ENCODE measurements at regions not wholly inside any gene's neighbourhood (a gene's known extent, or its start where the extent isn't known, plus 50 kb on each side); places are given as distances from the start of the nearest gene placed in this dataset.
A peak's percentile ranks its signal among the peaks of the same experiment; 100 is the strongest.

- no peak for DNase-seq
- intact Hi-C loops (cut with DNase I) = no loop called here
Measured at GRCh38 chr10:28949005-28950004, 272.0 kb downstream of the BAMBI start.

DNA sequence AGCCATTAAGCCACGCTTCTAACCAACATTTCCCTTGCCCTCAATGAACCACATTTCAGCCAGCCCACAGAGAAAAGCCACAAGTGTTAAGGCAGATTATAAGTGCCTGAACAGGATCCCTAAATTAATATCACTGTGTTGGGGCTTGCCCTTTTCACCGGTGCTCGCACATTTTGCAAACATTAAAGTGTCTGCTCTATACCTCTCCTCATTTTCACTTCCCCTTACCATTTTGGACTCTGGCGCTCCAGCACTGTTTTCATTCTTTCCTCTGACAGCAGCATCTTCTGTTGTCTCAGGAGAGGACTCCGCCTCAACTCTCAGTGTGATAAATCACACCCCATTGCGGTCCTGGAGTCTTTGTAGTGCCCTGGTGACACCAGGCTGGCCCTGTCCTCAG lies 274.2 kb downstream of the BAMBI start:
- no peak for DNase-seq

GRCh38 chr10:28952523-28952922 lies 275.2 kb downstream of the BAMBI start:
- no peak for DNase-seq
- intact Hi-C loops (cut with DNase I) = no loop called here

More for the DNA sequence above, 274.2 kb downstream of the BAMBI start:
- intact Hi-C loops (cut with DNase I) = no loop called here

- intact Hi-C loops (cut with DNase I) = no loop called here
- no peak for DNase-seq
Measured at GRCh38 chr10:28954211-28954610, 276.9 kb downstream of the BAMBI start.

- intact Hi-C loops (cut with DNase I) = no loop called here
- no peak for DNase-seq
Measured at GRCh38 chr10:28958468-28958867, 281.1 kb downstream of the BAMBI start.

- DNase-seq = no peak
- intact Hi-C loops (cut with DNase I) = no loop called here
Measured at GRCh38 chr10:28959850-28960501, 282.7 kb downstream of the BAMBI start.

- DNase-seq = no peak
- intact Hi-C loops (cut with DNase I) = no loop called here
Measured at GRCh38 chr10:28962768-28963167, 285.4 kb downstream of the BAMBI start.

DNA sequence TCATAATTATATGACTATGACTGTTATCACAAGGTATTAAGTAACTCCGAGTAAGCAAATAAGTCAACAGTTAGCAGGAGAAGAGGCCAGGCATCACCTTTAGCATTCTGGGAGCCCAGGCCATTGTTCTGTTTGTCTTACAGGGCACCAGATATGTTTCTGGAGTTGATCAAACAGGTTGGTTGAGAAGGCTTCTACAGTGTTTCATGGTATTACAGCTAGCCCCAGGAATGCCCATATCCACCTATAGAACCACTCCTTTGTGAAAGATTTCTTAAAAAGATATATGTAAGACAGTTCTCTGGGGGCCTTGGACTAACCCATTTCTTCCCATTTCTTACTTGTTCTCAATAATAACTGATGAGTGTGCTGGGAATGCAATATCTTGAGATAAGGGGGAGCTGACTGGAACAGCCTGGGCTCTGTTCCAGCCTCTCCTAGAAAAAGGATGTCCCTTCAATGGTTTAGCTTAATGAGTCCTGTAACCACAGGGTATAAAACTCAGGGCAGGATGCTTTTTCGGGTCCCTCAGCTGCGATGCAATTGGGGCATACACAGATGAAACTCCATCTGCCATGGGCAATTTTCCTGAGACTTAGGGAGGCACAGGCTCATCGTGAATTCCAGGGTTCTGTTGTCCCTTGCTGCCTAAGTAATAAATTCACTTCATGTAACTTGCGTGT lies 286.4 kb downstream of the BAMBI start:
- DNase-seq = no peak
- intact Hi-C loops (cut with DNase I) = no loop called here

DNA sequence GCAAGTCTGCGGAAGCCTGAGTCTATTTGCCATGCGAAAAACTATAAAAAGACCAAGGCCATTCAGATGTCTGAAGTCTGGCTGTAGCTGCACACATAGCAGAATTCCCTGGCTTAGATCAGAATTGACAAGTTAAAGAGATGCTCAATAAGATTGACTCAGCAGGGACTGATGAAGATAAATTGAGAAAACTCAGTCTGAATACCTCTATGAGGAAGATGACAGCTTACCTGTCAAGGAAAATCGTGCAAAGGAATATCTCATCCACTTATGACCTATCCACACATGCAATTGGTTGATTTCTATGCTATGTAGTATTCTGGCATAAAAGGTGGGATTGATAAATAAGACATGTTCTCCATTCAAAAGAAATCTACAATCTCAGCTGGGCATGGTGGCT lies 288.6 kb downstream of the BAMBI start:
- intact Hi-C loops (cut with DNase I) = no loop called here
- DNase-seq = no peak

DNA sequence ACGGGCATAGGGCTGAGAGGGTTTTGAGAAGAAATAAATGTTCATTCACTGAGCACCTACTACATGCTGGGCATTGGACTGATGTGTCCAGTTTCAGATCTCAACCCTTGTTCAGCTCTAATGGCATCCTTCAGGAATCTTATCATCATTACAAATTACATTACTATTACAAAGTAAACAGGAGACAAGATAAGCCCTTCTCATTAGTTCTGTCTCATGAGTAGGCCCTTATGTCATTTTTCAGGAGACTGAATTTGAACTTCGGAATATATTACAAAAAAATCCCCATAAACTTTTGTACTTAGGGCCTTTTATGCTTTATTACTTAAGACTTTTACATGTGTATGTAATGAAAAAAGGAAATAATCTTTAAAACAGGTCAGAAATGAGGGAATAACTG lies 289.7 kb downstream of the BAMBI start:
- no peak for DNase-seq
- intact Hi-C loops (cut with DNase I) = no loop called here

GRCh38 chr10:28969413-28969812 lies 292.1 kb downstream of the BAMBI start:
- DNase-seq = no peak
- intact Hi-C loops (cut with DNase I) = no loop called here

GRCh38 chr10:28970231-28970630 lies 292.9 kb downstream of the BAMBI start:
- no peak for DNase-seq
- intact Hi-C loops (cut with DNase I) = no loop called here

GRCh38 chr10:28971255-28971654 lies 293.9 kb downstream of the BAMBI start:
- DNase-seq = no peak
- intact Hi-C loops (cut with DNase I) = no loop called here

GRCh38 chr10:28971764-28972163 lies 294.4 kb downstream of the BAMBI start:
- DNase-seq = no peak
- intact Hi-C loops (cut with DNase I) = no loop called here

DNA sequence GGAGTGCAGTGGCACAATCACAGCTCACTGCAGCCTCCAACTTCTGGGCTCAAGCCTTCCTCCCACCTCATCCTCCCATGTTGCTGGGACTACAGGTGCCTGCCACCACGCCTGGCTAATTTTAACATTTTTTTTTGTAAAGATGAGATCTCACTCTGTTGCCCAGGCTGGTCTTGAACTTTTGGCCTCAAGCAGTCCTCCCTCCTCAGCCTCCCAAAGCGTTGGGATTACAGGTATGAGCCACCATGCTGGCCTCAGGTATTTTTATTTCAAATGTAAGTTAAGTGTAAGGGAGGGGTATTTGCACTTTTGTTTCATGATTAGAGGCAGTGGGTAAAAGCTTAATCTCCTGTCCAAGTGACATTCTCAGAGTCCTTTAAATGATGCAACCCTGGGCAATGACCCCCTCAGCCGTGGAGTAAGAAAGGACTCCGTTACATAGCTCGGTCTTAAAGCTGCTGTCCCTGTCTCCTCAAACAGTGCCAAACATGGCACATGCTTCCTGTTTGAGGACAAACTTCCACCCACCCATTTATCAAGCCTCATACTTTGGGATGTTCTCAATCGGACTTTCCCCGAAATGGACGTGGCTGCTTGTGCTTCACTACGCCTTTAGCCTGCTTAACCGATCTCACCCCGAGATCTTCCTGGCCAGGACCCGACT lies 296.1 kb downstream of the BAMBI start:
- intact Hi-C loops (cut with DNase I) = no loop called here

DNA sequence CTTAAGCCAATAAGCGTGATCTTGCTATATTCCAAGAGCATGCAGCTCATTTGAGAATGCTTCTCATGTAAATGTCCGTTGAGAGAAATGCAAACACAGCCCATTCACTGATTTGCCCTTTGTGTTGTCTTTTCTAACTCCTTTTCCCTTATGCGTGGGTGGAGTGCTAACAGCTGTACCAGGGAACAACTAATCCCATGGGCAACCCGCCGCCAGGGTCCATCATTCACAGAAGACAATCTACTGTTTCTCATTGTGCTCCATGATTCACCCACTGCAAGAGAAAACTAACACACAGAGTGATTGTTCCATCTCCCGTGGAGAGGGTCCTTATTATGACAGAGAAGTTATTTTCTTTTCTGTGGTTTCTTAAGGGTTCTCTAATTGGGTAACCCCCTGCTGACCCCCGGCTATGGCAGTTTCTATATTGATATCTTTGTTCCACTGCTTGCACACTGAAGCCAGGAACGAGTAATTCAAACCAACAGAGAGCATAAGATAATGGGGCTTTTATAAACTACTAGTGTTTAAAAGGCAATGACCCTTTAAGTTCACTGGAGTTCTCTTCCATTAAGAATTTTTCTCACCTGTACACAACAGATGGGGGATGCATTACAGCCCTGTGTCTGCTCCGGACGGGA lies 298.7 kb downstream of the BAMBI start:
- peak in 2 of 10 donors; percentile 16 to 84 for DNase-seq
- intact Hi-C loops (cut with DNase I) = no loop called here

More for the DNA sequence above, 296.1 kb downstream of the BAMBI start:
- no peak for DNase-seq

DNA sequence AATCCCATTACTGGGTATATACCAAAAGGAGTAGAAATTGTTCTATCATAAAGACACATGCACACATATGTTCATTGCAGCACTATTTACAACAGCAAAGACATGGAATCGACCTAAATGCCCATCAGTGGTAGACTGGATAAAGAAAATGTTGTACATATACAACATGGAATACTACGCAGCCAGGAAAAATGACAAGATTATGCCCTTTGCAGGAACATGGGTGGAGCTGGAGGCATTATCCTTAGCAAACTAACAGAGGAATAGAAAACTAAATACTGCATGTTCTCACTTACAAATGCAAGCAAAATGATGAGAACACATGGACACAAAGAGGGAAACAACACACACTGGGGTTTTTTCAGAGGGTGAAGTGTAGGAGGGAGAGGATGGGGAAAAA lies 300.2 kb downstream of the BAMBI start:
- DNase-seq = no peak
- intact Hi-C loops (cut with DNase I) = no loop called here

DNA sequence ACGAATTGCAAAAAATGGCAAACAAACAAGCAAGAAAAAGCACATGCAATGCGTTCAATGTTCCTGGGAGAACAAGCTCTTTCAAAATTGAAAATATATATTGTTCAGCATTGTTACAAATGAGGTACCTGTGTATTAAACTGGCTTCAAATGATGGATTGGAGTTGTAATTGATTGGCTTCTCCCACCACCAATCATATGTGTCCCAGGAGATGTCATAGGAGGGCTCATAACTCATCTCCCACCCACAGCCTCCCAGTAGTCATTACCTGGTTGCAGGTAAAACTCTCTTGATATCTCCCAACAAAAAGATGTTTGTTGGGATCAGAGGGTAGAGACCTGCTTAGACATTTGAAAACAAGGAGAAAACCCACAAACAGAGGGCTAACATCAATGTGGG lies 302.9 kb downstream of the BAMBI start:
- DNase-seq = no peak
- intact Hi-C loops (cut with DNase I) = no loop called here

DNA sequence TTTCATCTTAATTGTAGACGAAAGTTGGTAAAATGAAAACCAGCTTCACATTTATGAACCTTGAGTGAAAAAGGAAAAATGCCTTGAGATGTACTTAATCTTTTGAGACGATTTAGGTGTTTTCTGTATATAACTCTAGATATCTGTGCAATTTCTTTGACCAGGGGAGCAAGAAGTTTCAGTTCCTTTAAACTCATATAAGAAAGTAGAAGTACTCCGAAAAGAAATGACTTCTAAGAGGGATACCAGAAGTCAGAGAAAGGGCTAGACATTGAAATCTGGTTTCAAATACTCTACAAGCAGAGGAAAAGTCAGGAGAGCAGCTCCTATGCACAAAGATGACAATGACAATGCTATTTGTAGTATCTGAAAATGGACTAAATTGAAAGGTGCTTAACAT lies 303.7 kb downstream of the BAMBI start:
- DNase-seq = no peak
- intact Hi-C loops (cut with DNase I) = no loop called here

GRCh38 chr10:28982974-28983373 lies 305.7 kb downstream of the BAMBI start:
- intact Hi-C loops (cut with DNase I) = no loop called here
- DNase-seq = no peak
